GM12891 (cell line): ENCODE measurements at regions not wholly inside any gene's neighbourhood (a gene's known extent, or its start where the extent isn't known, plus 50 kb on each side); places are given as distances from the start of the nearest gene placed in this dataset.

Source experiments
- POLR2A ChIP-seq: IDR thresholded peaks from 2 replicates; pipeline ENCODE4 v1.6.1; 2011; ENCODE audit warnings: low read depth, low read length, control low read depth
- TAF1 ChIP-seq: IDR thresholded peaks from 2 replicates; pipeline ENCODE4 v1.6.1; 2011; ENCODE audit warnings: low read depth, low read length, control low read depth

DNA sequence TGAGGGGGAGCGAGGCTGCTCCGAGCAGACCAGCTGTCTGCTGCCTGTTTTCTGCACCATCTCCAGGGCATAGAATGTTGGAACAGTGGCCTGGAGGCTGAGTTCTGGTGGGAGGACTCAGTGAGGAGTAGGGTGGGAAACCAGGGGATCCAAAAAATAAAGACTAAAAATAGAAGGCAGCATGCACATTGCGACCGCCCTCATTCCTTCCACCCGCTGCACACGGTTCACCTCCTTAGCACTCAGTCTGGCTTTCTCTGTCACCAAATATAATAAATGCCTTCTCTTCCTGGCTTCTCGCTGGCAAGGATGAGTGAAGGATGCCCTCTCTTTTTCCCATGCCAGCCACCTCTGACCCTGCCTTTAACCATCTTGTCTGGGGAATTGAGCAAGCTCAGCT lies 146.2 kb downstream of the AACS start:
- no peak for TF ChIP-seq TAF1
- TF ChIP-seq POLR2A: no peak
